ENCODE measurements at regions not wholly inside any gene's neighbourhood (a gene's known extent, or its start where the extent isn't known, plus 50 kb on each side); places are given as distances from the start of the nearest gene placed in this dataset.

DNA sequence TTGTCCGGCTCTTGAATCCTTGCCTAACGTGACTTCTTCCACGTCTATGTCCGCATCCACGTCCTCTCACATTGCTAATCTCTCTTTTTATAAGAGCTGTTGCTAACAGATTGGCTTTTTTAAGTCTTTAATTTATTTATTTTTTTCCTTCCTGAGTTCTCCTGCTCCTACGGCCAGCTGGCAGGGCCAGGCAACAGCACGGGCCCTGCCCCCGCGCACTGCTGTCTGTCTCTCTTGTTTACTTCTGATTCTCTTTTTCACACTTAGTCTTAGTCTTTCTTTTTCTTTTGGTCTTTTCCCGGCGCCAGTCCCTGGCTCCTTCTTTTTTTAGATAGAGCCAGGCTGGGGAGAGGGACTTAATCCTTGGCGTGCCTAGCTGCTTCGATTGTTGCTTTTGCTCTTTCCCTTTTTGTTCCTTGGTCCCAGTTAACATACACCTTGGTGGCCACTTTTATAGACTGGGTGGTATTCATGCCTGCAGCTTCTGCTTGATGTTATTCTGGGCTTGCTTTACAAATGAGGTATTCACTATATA is 53.2 kb upstream of the RBMX start:
- no peak overlapping the region for H3K27ac ChIP-seq
- DNase-seq (ENCODE audit: low spot score in 2 of 2): no peak
- 77% methylated on average over 13 of the region's 13 CpGs for WGBS
- no peak overlapping the region for H3K4me3 ChIP-seq
- H3K36me3 ChIP-seq: no peaks in the 10 kb centered on the region
- TF ChIP-seq POLR2A (IDR thresholded peaks at IDR 0.05) (no peak), EP300 (IDR thresholded peaks at IDR 0.05) (no peak), POLR2AphosphoS5 (IDR thresholded peaks at IDR 0.05) (no peak)
- TF ChIP-seq, protein P1, sequence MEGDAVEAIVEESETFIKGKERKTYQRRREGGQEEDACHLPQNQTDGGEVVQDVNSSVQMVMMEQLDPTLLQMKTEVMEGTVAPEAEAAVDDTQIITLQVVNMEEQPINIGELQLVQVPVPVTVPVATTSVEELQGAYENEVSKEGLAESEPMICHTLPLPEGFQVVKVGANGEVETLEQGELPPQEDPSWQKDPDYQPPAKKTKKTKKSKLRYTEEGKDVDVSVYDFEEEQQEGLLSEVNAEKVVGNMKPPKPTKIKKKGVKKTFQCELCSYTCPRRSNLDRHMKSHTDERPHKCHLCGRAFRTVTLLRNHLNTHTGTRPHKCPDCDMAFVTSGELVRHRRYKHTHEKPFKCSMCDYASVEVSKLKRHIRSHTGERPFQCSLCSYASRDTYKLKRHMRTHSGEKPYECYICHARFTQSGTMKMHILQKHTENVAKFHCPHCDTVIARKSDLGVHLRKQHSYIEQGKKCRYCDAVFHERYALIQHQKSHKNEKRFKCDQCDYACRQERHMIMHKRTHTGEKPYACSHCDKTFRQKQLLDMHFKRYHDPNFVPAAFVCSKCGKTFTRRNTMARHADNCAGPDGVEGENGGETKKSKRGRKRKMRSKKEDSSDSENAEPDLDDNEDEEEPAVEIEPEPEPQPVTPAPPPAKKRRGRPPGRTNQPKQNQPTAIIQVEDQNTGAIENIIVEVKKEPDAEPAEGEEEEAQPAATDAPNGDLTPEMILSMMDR (IDR thresholded peaks at IDR 0.05): no peak
- no peaks in the 10 kb centered on the region for H3K27me3 ChIP-seq
- H3K9me3 ChIP-seq: no peaks in the 10 kb centered on the region
- no peaks in the 10 kb centered on the region for H3K4me1 ChIP-seq

DNA sequence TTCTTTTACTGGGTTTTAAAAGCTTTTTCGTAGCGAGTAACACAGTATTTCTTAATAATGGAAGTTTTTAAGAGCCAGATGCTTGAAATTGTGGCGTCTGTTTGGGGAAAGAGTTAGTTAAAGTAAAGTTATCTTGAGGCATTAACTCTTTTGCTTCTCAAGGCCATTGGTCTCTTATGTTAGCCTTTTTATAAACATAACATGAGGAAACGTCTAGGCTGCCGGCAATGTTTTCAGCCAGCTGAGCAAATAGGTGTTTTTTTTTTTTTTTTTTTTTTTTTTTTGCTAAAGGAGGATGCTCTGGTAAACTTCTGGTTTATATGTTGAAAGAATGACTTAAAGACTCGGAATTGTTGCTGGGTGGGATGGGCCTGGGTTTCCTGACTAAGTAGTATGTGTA is 51.1 kb upstream of the RBMX start:
- Histone ChIP-seq H3K4me3 (no peak overlapping the region), H3K9me3 (no peaks in the 10 kb centered on the region), H3K27me3 (no peaks in the 10 kb centered on the region), H3K36me3 (no peaks in the 10 kb centered on the region), H3K4me1 (no peaks in the 10 kb centered on the region), H3K27ac (no peak overlapping the region)
- TF ChIP-seq POLR2A (IDR thresholded peaks at IDR 0.05): no peak
- no peak for TF ChIP-seq POLR2AphosphoS5 (IDR thresholded peaks at IDR 0.05)
- no peak for TF ChIP-seq EP300 (IDR thresholded peaks at IDR 0.05)
- TF ChIP-seq, protein P1 (IDR thresholded peaks at IDR 0.05): no peak
- no peak for DNase-seq (ENCODE audit: low spot score in 2 of 2)
- 82% methylated on average over 6 of the region's 6 CpGs for WGBS
